GM23338 (cell line): ENCODE measurements at regions not wholly inside any gene's neighbourhood (a gene's known extent, or its start where the extent isn't known, plus 50 kb on each side); places are given as distances from the start of the nearest gene placed in this dataset.

ENCODE experiments used
- ATAC-seq: fragments of 200-7000 bp; cut with Tn5 transposase; 3 replicates; pipeline ENCODE4 v1.9.1; 2020
- DNase-seq: peaks from one replicate; pipeline ENCODE4 v3.0.0-alpha.2; 2015; ENCODE audit warnings: low spot score
- H2AFZ ChIP-seq: fragments of 200-600 bp; sonication (generic); 2 replicates; pipeline ENCODE4 v1.8.0; 2016; ENCODE audit warnings: antibody characterized with exemption, mild to moderate bottlenecking, moderate library complexity
- H3F3A ChIP-seq: fragments of 200-600 bp; sonication (generic); replicated peaks from 2 replicates; pipeline ENCODE4 v1.8.0; 2017; ENCODE audit warnings: antibody characterized with exemption, mixed run types, low read depth
- H3K27ac ChIP-seq: fragments of 200-600 bp; sonication (generic); 2 replicates; pipeline ENCODE4 v1.6.1; 2016; ENCODE audit warnings: low read depth
- H3K27me3 ChIP-seq: fragments of 200-600 bp; sonication (generic); 2 replicates; pipeline ENCODE4 v1.8.0; 2016; ENCODE audit warnings: mild to moderate bottlenecking, mixed run types, moderate library complexity; ENCODE audit not compliant: insufficient read depth
- H3K36me3 ChIP-seq: fragments of 200-600 bp; sonication (generic); 2 replicates; pipeline ENCODE4 v1.8.0; 2016; ENCODE audit warnings: mild to moderate bottlenecking; ENCODE audit not compliant: insufficient read depth
- H3K4me1 ChIP-seq: fragments of 200-600 bp; sonication (generic); 2 replicates; pipeline ENCODE4 v1.8.0; 2016; ENCODE audit warnings: mild to moderate bottlenecking, moderate library complexity; ENCODE audit not compliant: insufficient read depth
- H3K4me2 ChIP-seq: fragments of 200-600 bp; sonication (generic); 2 replicates; pipeline ENCODE4 v1.7.1; 2017; ENCODE audit warnings: mixed run types
- H3K4me3 ChIP-seq: fragments of 200-600 bp; sonication (generic); 2 replicates; pipeline ENCODE4 v1.6.1; 2016; ENCODE audit warnings: mixed run types
- H3K79me2 ChIP-seq: fragments of 200-600 bp; sonication (generic); replicated peaks from 2 replicates; pipeline ENCODE4 v1.8.0; 2017; ENCODE audit warnings: mild to moderate bottlenecking; ENCODE audit not compliant: insufficient read depth
- H3K9me2 ChIP-seq: fragments of 200-600 bp; sonication (generic); 2 replicates; pipeline ENCODE4 v1.8.0; 2017; ENCODE audit not compliant: insufficient read depth
- H4K20me1 ChIP-seq: fragments of 200-600 bp; sonication (generic); replicated peaks from 2 replicates; pipeline ENCODE4 v1.8.0; 2017; ENCODE audit warnings: mild to moderate bottlenecking; ENCODE audit not compliant: insufficient read depth
- H3K27ac Mint-ChIP-seq: 2 replicates; pipeline ENCODE4 v1.8.0; 2020; ENCODE audit warnings: inconsistent platforms, mild to moderate bottlenecking, moderate library complexity, mixed read lengths
- H3K27me3 Mint-ChIP-seq: 3 replicates; pipeline ENCODE4 v1.8.0; 2022; ENCODE audit warnings: low read depth, mild to moderate bottlenecking, moderate library complexity, mixed read lengths, inconsistent platforms; ENCODE audit not compliant: insufficient read depth, poor library complexity
- H3K36me3 Mint-ChIP-seq: 3 replicates; pipeline ENCODE4 v1.8.0; 2021; ENCODE audit warnings: low read depth, mild to moderate bottlenecking, inconsistent platforms, moderate library complexity, mixed read lengths
- H3K4me1 Mint-ChIP-seq: 3 replicates; pipeline ENCODE4 v1.8.0; 2020; ENCODE audit warnings: mild to moderate bottlenecking, inconsistent platforms, mixed read lengths
- H3K4me3 Mint-ChIP-seq: 3 replicates; pipeline ENCODE4 v1.8.0; 2021; ENCODE audit warnings: moderate library complexity, mild to moderate bottlenecking, inconsistent platforms, mixed read lengths
- H3K9me3 Mint-ChIP-seq: 3 replicates; pipeline ENCODE4 v1.8.0; 2020; ENCODE audit warnings: moderate library complexity, mild to moderate bottlenecking, inconsistent platforms, mixed read lengths
- CREB1 ChIP-seq: fragments of 250-450 bp; sonication (Bioruptor Pico); IDR thresholded peaks from 2 replicates; pipeline ENCODE4 v1.5.0; 2020; ENCODE audit warnings: low read depth, mild to moderate bottlenecking, moderate library complexity
- CTCF ChIP-seq, 2 experiments: fragments of 200-600 bp in 1 of 2; sonication (generic) in 1 of 2; conservative IDR thresholded peaks; 2 replicates each; pipeline versions ENCODE4 v1.5.1 to v1.6.1; 2016 to 2017; ENCODE audit warnings: antibody characterized with exemption in 2 of 2, low read depth in 2 of 2, mild to moderate bottlenecking in 2 of 2, moderate library complexity in 1 of 2
- ETS1 ChIP-seq: IDR thresholded peaks from 2 replicates; pipeline ENCODE4 v1.6.1; 2016; ENCODE audit warnings: antibody characterized with exemption
- EZH2 ChIP-seq: fragments of 200-600 bp; sonication (generic); IDR thresholded peaks from one replicate; pipeline ENCODE4 v1.8.0; 2017; ENCODE audit warnings: antibody characterized with exemption, mild to moderate bottlenecking, low read depth; ENCODE audit not compliant: unreplicated experiment
- EZH2phosphoT487 ChIP-seq: fragments of 200-600 bp; sonication (generic); IDR thresholded peaks from one replicate; pipeline ENCODE4 v1.8.1; 2018; ENCODE audit warnings: antibody characterized with exemption; ENCODE audit not compliant: unreplicated experiment
- JUNB ChIP-seq: IDR thresholded peaks from one replicate; pipeline ENCODE4 v1.6.1; 2016; ENCODE audit warnings: antibody characterized with exemption; ENCODE audit not compliant: unreplicated experiment
- NANOG ChIP-seq: IDR thresholded peaks from 2 replicates; pipeline ENCODE4 v1.6.1; 2016; ENCODE audit warnings: antibody characterized with exemption, borderline replicate concordance
- POLR2AphosphoS5 ChIP-seq: IDR thresholded peaks from 2 replicates; pipeline ENCODE4 v1.6.1; 2016; ENCODE audit warnings: antibody characterized with exemption, low read depth
- STAT1 ChIP-seq: IDR thresholded peaks from one replicate; pipeline ENCODE4 v1.6.1; 2016; ENCODE audit warnings: antibody characterized with exemption; ENCODE audit not compliant: unreplicated experiment
- ZNF114 ChIP-seq: fragments of 250-450 bp; sonication (Bioruptor Pico); IDR thresholded peaks from 2 replicates; pipeline ENCODE4 v1.5.0; 2020; ENCODE audit warnings: mild to moderate bottlenecking, moderate library complexity
- ZNF331 ChIP-seq: fragments of 250-450 bp; sonication (Bioruptor Pico); IDR thresholded peaks from 2 replicates; pipeline ENCODE4 v1.5.0; 2020; ENCODE audit warnings: low read depth, mild to moderate bottlenecking, moderate library complexity
- ZNF462 ChIP-seq: fragments of 250-450 bp; sonication (Bioruptor Pico); IDR thresholded peaks from 2 replicates; pipeline ENCODE4 v1.5.0; 2020; ENCODE audit warnings: mild to moderate bottlenecking, moderate library complexity
- TF ChIP-seq, protein P1 (sequence below): IDR thresholded peaks from one replicate; pipeline ENCODE4 v1.6.1; 2018; ENCODE audit warnings: antibody characterized with exemption; ENCODE audit not compliant: unreplicated experiment

- Histone ChIP-seq H3K27me3 (no peaks in the 10 kb centered on the region), H3K4me3 (no peak overlapping the region), H2AFZ (0 out of 2 replicates have a peak overlapping the region, but pooled peaks have one; percentile 33), H3K4me1 (no peaks in the 10 kb centered on the region), H4K20me1 (no peaks in the 10 kb centered on the region), H3F3A (no peaks in the 10 kb centered on the region), H3K79me2 (no peaks in the 10 kb centered on the region), H3K27ac (no peak overlapping the region), H3K9me2 (no peaks in the 10 kb centered on the region), H3K4me2 (no peak overlapping the region), H3K36me3 (no peaks in the 10 kb centered on the region)
- Mint-ChIP-seq H3K4me1 (peaks cover 18% of the 10 kb centered on the region), H3K36me3 (no peaks in the 10 kb centered on the region), H3K27ac (no peak overlapping the region), H3K9me3 (no peaks in the 10 kb centered on the region), H3K27me3 (peaks cover 3% of the 10 kb centered on the region), H3K4me3 (no peak overlapping the region)
- ATAC-seq (no peak), DNase-seq (no peak)
- TF ChIP-seq CREB1 (CRISPR knock-in tag) (no peak), ZNF331 (CRISPR knock-in tag) (no peak), EZH2phosphoT487 (no peak), ZNF114 (CRISPR knock-in tag) (no peak), CTCF (conservative IDR thresholded peaks at IDR 0.05; ENCODE audit: low read depth in 2 of 2) (no peak), EZH2 (no peak), NANOG (no peak), POLR2AphosphoS5 (no peak), ZNF462 (no peak), ETS1 (no peak), STAT1 (no peak), JUNB (no peak)
- TF ChIP-seq, protein P1, sequence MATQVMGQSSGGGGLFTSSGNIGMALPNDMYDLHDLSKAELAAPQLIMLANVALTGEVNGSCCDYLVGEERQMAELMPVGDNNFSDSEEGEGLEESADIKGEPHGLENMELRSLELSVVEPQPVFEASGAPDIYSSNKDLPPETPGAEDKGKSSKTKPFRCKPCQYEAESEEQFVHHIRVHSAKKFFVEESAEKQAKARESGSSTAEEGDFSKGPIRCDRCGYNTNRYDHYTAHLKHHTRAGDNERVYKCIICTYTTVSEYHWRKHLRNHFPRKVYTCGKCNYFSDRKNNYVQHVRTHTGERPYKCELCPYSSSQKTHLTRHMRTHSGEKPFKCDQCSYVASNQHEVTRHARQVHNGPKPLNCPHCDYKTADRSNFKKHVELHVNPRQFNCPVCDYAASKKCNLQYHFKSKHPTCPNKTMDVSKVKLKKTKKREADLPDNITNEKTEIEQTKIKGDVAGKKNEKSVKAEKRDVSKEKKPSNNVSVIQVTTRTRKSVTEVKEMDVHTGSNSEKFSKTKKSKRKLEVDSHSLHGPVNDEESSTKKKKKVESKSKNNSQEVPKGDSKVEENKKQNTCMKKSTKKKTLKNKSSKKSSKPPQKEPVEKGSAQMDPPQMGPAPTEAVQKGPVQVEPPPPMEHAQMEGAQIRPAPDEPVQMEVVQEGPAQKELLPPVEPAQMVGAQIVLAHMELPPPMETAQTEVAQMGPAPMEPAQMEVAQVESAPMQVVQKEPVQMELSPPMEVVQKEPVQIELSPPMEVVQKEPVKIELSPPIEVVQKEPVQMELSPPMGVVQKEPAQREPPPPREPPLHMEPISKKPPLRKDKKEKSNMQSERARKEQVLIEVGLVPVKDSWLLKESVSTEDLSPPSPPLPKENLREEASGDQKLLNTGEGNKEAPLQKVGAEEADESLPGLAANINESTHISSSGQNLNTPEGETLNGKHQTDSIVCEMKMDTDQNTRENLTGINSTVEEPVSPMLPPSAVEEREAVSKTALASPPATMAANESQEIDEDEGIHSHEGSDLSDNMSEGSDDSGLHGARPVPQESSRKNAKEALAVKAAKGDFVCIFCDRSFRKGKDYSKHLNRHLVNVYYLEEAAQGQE, result no peak
Observed at GRCh38 chr4:71275570-71275969, 63.2 kb upstream of the SLC4A4 start.
